ENCODE measurements at regions not wholly inside any gene's neighbourhood (a gene's known extent, or its start where the extent isn't known, plus 50 kb on each side); places are given as distances from the start of the nearest gene placed in this dataset.

GRCh38 chr1:172717722-172718465 lies 59.0 kb downstream of the FASLG start:
- no peak for TF ChIP-seq CTCF (IDR thresholded peaks at IDR 0.05; ENCODE audit: low read depth, low read length, missing control alignments)
- H3K4me3 ChIP-seq (ENCODE audit: low read depth, low read length) = no peak overlapping the region
- DNase-seq (ENCODE audit: low read depth) = no peak

GRCh38 chr1:172719066-172719627 lies 60.2 kb downstream of the FASLG start:
- no peak for DNase-seq (ENCODE audit: low read depth)
- H3K4me3 ChIP-seq (ENCODE audit: low read depth, low read length) = no peak overlapping the region
- TF ChIP-seq CTCF (IDR thresholded peaks at IDR 0.05; ENCODE audit: low read depth, low read length, missing control alignments) = no peak

- peak; percentile 71 for TF ChIP-seq CTCF (IDR thresholded peaks at IDR 0.05; ENCODE audit: low read depth, low read length, missing control alignments)
- no peak overlapping the region for H3K4me3 ChIP-seq (ENCODE audit: low read depth, low read length)
- DNase-seq (ENCODE audit: low read depth) = no peak
These were observed 60.8 kb downstream of the FASLG start for GRCh38 chr1:172719694-172720138.

DNA sequence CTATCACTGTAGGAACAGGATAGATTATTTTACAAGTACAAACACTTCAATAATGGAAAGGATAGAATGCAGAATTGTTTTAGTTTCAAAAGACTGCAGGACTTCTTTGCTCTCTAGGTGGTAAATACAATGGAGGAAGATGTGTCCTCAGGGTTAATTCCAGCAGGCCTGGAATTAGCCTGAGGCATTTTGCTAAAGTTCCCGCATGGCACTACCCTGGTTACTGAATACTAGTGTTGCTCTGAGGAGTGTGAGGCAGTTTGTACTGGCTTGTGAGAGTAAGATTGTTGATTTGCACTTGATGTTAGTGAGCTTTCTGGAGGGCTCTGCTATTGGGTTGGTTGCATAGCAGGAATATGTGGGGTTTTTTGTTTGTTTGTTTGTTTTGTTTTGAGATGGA lies 61.4 kb downstream of the FASLG start:
- TF ChIP-seq CTCF (IDR thresholded peaks at IDR 0.05; ENCODE audit: low read depth, low read length, missing control alignments) = no peak
- DNase-seq (ENCODE audit: low read depth) = no peak
- H3K4me3 ChIP-seq (ENCODE audit: low read depth, low read length) = no peak overlapping the region

GRCh38 chr1:172723251-172723650 lies 64.3 kb downstream of the FASLG start:
- H3K4me3 ChIP-seq (ENCODE audit: low read depth, low read length) = no peak overlapping the region
- TF ChIP-seq CTCF (IDR thresholded peaks at IDR 0.05; ENCODE audit: low read depth, low read length, missing control alignments) = no peak
- DNase-seq (ENCODE audit: low read depth) = no peak

- no peak for DNase-seq (ENCODE audit: low read depth)
- no peak for TF ChIP-seq CTCF (IDR thresholded peaks at IDR 0.05; ENCODE audit: low read depth, low read length, missing control alignments)
- H3K4me3 ChIP-seq (ENCODE audit: low read depth, low read length) = no peak overlapping the region
These were observed 65.3 kb downstream of the FASLG start for GRCh38 chr1:172724232-172724631.

All from GM12864 (cell line).